Testis (tissue), 2 donors: ENCODE measurements at regions not wholly inside any gene's neighbourhood (a gene's known extent, or its start where the extent isn't known, plus 50 kb on each side); places are given as distances from the start of the nearest gene placed in this dataset.

Source experiments
- DNase-seq: peaks from one replicate; pipeline ENCODE4 v3.0.0-alpha.2; 2019
- H3K27ac ChIP-seq, 2 donors: fragments of 200-600 bp; sonication (generic); one replicate each; pipeline ENCODE4 v1.5.1; 2019
- H3K27me3 ChIP-seq: fragments of 200-600 bp; sonication (generic); one replicate; pipeline ENCODE4 v1.5.1; 2019
- H3K36me3 ChIP-seq: fragments of 200-600 bp; sonication (generic); one replicate; pipeline ENCODE4 v1.5.1; 2017; ENCODE audit warnings: low read depth; ENCODE audit errors: missing control alignments
- H3K4me1 ChIP-seq: fragments of 200-600 bp; sonication (generic); one replicate; pipeline ENCODE4 v1.5.1; 2019
- H3K4me3 ChIP-seq, 2 donors: fragments of 200-600 bp; sonication (generic); one replicate each; pipeline ENCODE4 v1.5.1; 2017 to 2019
- H3K9me3 ChIP-seq: fragments of 200-600 bp; sonication (generic); one replicate; pipeline ENCODE4 v1.5.1; 2017
- CTCF ChIP-seq, 3 experiments: fragments of 450-650 bp in 2 of 3; fragments of 200-600 bp in 1 of 3; sonication (generic) in 1 of 3; IDR thresholded peaks; one replicate each; pipeline ENCODE4 v1.5.1; 2016 to 2019; ENCODE audit warnings: antibody characterized with exemption in 3 of 3, mild to moderate bottlenecking in 2 of 3, moderate library complexity in 1 of 3
- POLR2A ChIP-seq: fragments of 450-650 bp; IDR thresholded peaks from one replicate; pipeline ENCODE4 v1.6.1; 2017; ENCODE audit warnings: antibody characterized with exemption, mild to moderate bottlenecking, moderate library complexity
- WGBS, 2 donors: methylation state at CpG; one replicate each; pipeline ENCODE4 v1.1.5; 2018; 5-methylcytosine and 5-hydroxymethylcytosine counted together
- intact Hi-C: fragments of 100-400 bp; cut with DNase I; formaldehyde crosslinking; loops from one replicate; pipeline ENCODE4 v1.15.1; 2023; ENCODE audit warnings: low total_unique reads

- intact Hi-C loops = no loop called here
- TF ChIP-seq POLR2A = no peak
- TF ChIP-seq CTCF (IDR thresholded peaks at IDR 0.05) = no peak
- H3K9me3 ChIP-seq = no peaks in the 10 kb centered on the region
- H3K27ac ChIP-seq = no peak overlapping the region
- no peaks in the 10 kb centered on the region for H3K36me3 ChIP-seq
- 73% methylated on average over 2 of the region's 2 CpGs for WGBS, 2 donors
- H3K4me3 ChIP-seq = no peak overlapping the region
- DNase-seq = no peak
- H3K4me1 ChIP-seq = no peaks in the 10 kb centered on the region
- no peaks in the 10 kb centered on the region for H3K27me3 ChIP-seq
Measured at GRCh38 chr6:9710574-9710973, 704.3 kb downstream of the TFAP2A start.

- H3K4me1 ChIP-seq = no peaks in the 10 kb centered on the region
- intact Hi-C loops = no loop called here
- no peaks in the 10 kb centered on the region for H3K36me3 ChIP-seq
- no peak overlapping the region for H3K4me3 ChIP-seq
- TF ChIP-seq CTCF (IDR thresholded peaks at IDR 0.05) = no peak
- no peak for TF ChIP-seq POLR2A
- H3K27ac ChIP-seq = no peak overlapping the region
- no peaks in the 10 kb centered on the region for H3K9me3 ChIP-seq
- no peak for DNase-seq
- 77 to 80% methylated on average over 2 of the region's 2 CpGs for WGBS, 2 donors
- no peaks in the 10 kb centered on the region for H3K27me3 ChIP-seq
Measured at GRCh38 chr6:9708600-9708999, 706.3 kb downstream of the TFAP2A start.

- intact Hi-C loops = no loop called here
- 84 to 85% methylated on average over 2 of the region's 2 CpGs for WGBS, 2 donors
- TF ChIP-seq CTCF (IDR thresholded peaks at IDR 0.05) (no peak), POLR2A (no peak)
Measured at GRCh38 chr6:9704989-9705388, 709.9 kb downstream of the TFAP2A start.

GRCh38 chr6:9702914-9703313 lies 712.0 kb downstream of the TFAP2A start:
- 59 to 62% methylated on average over 1 of the region's 1 CpG for WGBS, 2 donors
- H3K4me1 ChIP-seq = no peaks in the 10 kb centered on the region
- no peaks in the 10 kb centered on the region for H3K9me3 ChIP-seq
- no peaks in the 10 kb centered on the region for H3K27me3 ChIP-seq
- H3K27ac ChIP-seq = no peak overlapping the region
- intact Hi-C loops = no loop called here
- DNase-seq = no peak
- no peaks in the 10 kb centered on the region for H3K36me3 ChIP-seq
- TF ChIP-seq POLR2A (no peak), CTCF (IDR thresholded peaks at IDR 0.05) (no peak)
- H3K4me3 ChIP-seq = no peak overlapping the region

More at GRCh38 chr6:9704989-9705388, 709.9 kb downstream of the TFAP2A start:
- no peaks in the 10 kb centered on the region for H3K9me3 ChIP-seq
- H3K4me3 ChIP-seq = no peak overlapping the region
- H3K36me3 ChIP-seq = no peaks in the 10 kb centered on the region
- no peaks in the 10 kb centered on the region for H3K4me1 ChIP-seq
- H3K27ac ChIP-seq = no peak overlapping the region
- no peak for DNase-seq
- no peaks in the 10 kb centered on the region for H3K27me3 ChIP-seq

- intact Hi-C loops = no loop called here
- DNase-seq = no peak
- Histone ChIP-seq H3K36me3 (no peaks in the 10 kb centered on the region), H3K27me3 (no peaks in the 10 kb centered on the region), H3K9me3 (no peaks in the 10 kb centered on the region), H3K4me1 (no peaks in the 10 kb centered on the region), H3K27ac (no peak overlapping the region), H3K4me3 (no peak overlapping the region)
- WGBS, 2 donors = 73 to 83% methylated on average over 5 of the region's 5 CpGs
- TF ChIP-seq POLR2A (no peak), CTCF (IDR thresholded peaks at IDR 0.05) (no peak)
Measured at GRCh38 chr6:9699888-9700287, 715.0 kb downstream of the TFAP2A start.
